Epidermal melanocyte (primary cell): ENCODE measurements at regions not wholly inside any gene's neighbourhood (a gene's known extent, or its start where the extent isn't known, plus 50 kb on each side); places are given as distances from the start of the nearest gene placed in this dataset.
A peak's percentile ranks its signal among the peaks of the same experiment; 100 is the strongest.

ENCODE experiments used
- DNase-seq: peaks from one replicate; pipeline ENCODE4 v3.0.0; 2011; ENCODE audit warnings: low spot score; ENCODE audit not compliant: insufficient read length

GRCh38 chrY:19148783-19149182, 375.2 kb upstream of the HSFY2 start:
- no peak for DNase-seq

GRCh38 chrY:19146296-19146695, 372.8 kb upstream of the HSFY2 start:
- DNase-seq: no peak

- DNase-seq: no peak
Measured at GRCh38 chrY:19142093-19142492, 368.6 kb upstream of the HSFY2 start.

- DNase-seq: no peak
Measured at GRCh38 chrY:19140285-19140920, 366.9 kb upstream of the HSFY2 start.

GRCh38 chrY:19134426-19134825, 360.9 kb upstream of the HSFY2 start:
- DNase-seq: no peak

- DNase-seq: no peak
Measured at GRCh38 chrY:19130569-19131358, 357.2 kb upstream of the HSFY2 start.

GRCh38 chrY:19126889-19127288, 353.4 kb upstream of the HSFY2 start:
- no peak for DNase-seq

GRCh38 chrY:19124609-19125008, 351.1 kb upstream of the HSFY2 start:
- no peak for DNase-seq

GRCh38 chrY:19122450-19122849, 348.9 kb upstream of the HSFY2 start:
- DNase-seq: no peak

- no peak for DNase-seq
Measured at GRCh38 chrY:19098349-19098748, 324.8 kb upstream of the HSFY2 start.

- DNase-seq: no peak
Measured at GRCh38 chrY:19095460-19095859, 321.9 kb upstream of the HSFY2 start.

- DNase-seq: no peak
Measured at GRCh38 chrY:19083006-19083405, 309.5 kb upstream of the HSFY2 start.

- DNase-seq: no peak
Measured at GRCh38 chrY:19077698-19078113, 304.2 kb upstream of the HSFY2 start.

- peak; percentile 43 for DNase-seq
Measured at GRCh38 chrY:19076846-19077697, 303.5 kb upstream of the HSFY2 start.

GRCh38 chrY:19075471-19076253, 302.1 kb upstream of the HSFY2 start:
- DNase-seq: peak; percentile 81

GRCh38 chrY:19067435-19067834, 293.9 kb upstream of the HSFY2 start:
- DNase-seq: no peak

- DNase-seq: no peak
Measured at GRCh38 chrY:19066447-19067190, 293.1 kb upstream of the HSFY2 start.

- no peak for DNase-seq
Measured at GRCh38 chrY:19065119-19065518, 291.6 kb upstream of the HSFY2 start.

- DNase-seq: no peak
Measured at GRCh38 chrY:19059733-19060132, 286.2 kb upstream of the HSFY2 start.

- DNase-seq: no peak
Measured at GRCh38 chrY:19058831-19059370, 285.4 kb upstream of the HSFY2 start.
